Putamen (tissue), 1 donor: ENCODE measurements at regions not wholly inside any gene's neighbourhood (a gene's known extent, or its start where the extent isn't known, plus 50 kb on each side); places are given as distances from the start of the nearest gene placed in this dataset.

ENCODE experiments used
- DNase-seq: peaks from one replicate; pipeline ENCODE4 v3.0.0-alpha.2; 2016; ENCODE audit warnings: low spot score

DNA sequence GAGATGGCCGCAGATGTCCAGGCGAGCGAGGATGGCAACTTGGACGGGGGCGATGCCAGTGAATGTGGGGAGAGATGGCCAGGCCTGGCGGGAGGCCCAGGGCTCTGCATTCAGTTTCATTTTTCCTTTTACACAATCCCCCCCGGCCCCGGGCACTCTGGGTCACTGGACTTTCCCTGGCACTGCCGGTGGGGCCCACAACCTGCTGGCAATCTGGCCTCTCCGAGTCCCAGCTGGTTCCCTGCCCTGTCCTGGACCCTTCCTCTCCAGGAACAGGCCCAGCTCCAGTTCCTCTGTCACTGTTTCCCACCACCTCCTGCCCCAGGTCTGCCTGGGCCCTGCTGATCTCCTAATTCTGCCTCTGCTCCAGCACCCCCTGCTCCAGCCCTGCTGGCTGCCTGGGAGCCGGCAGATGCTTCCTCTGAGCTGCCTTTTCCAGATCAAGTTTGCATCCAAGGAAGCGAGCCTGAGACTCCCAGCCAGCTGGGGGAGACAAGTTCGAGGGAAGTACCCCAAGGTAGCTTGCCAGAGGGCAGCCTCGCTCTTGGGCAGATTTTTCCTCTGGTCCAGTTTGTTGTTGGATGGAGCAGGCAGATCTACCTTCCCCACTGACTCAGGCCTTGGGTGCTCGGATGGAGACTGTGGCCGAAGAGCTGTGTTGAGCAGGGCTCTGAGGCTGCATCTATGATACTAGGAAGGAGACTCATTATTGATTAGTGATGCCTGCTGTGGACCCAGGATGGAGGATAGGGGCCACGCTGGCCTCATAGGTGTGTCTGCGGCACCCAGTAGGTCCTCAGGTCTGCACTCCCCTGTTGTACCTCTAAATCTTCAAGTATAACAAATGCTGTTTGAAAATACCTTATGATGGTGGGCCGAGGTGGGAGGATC, 83.2 kb downstream of the CEBPB start:
- no peak for DNase-seq

DNA sequence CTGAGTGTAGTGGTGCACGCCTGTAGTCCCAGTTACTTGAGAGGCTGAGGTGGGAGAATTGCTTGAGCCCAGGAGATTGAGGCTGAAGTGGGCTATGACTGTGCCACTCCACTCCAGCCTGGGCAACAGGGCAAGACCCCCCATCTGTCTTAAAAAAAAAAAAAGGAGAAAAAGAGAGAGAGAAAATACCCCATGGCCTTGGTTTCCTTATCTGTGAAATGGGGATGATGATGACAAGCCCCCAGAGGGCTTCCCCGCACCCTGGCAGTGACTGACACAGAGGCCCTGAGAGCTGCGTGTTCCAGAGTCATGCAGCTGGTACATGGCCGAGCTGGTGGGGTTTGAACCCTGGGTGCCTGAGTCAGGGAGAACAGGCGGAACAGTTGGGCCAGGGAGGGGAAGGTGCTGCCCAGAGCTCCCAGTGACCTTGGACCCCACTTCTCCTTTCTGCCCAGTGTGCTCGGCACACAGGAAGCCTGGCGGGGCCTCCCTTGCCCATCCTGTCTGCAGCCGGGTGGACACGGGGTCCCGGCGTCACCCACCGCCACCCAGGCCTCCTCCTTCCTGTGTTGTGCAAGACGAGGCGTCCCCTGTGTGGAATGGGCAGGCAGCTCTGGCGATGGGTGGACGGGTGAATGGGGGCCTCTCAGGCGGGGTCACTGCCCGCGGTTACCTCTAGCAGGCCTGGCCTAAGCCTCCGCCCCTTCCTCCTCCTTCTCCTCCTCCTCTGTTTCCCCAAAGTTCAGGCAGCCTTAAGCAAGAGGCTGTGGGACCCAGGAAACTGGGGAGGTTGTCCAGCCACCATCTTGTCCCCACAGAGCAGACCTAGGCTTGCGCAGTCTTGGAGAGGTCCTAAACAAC, 84.2 kb downstream of the CEBPB start:
- DNase-seq = peak; percentile 59

DNA sequence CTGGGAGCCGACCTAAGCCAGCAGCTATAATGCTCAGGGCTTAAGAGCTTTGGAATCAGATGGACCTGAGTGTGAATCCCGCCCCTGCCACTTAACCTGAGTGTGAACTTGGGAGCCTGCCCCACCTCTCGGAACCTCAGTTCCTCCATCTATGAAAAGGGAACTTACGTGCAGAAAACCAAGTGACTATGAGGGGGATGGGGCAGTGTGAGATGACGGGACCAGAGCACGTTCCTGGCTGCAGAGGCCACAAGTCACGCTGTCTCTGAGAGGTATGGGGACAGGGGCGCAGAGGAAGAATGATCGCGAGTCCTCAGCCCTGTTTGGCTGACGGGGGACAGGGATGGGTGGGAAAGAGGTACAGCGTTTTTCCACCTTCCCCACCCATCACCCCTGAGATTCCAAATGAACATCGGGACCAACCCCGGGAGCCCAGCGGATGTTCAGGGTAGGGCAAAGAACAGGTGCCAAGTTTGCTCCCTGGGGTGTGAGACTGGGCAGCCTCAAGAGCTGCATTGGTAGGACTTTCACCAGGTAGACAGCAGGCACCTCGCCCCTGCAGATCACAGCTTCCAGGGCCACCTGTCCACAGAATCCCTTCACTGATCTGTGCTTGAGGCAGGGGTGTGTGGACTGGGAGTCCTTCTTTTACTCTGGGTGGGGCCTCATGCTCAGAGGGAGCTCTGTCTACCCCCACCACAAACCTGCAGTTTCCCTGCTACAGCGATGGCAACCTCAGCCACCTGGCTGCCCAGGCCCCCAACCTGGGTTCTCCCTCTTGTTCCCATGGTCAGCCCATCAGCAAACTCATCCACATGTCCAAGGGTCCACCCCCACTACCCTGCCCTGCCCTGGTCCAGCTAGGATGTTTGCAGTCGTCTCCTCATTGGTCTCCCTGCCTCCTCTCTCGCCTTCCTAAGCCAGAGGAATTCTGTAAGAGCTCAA, 85.8 kb downstream of the CEBPB start:
- no peak for DNase-seq

DNA sequence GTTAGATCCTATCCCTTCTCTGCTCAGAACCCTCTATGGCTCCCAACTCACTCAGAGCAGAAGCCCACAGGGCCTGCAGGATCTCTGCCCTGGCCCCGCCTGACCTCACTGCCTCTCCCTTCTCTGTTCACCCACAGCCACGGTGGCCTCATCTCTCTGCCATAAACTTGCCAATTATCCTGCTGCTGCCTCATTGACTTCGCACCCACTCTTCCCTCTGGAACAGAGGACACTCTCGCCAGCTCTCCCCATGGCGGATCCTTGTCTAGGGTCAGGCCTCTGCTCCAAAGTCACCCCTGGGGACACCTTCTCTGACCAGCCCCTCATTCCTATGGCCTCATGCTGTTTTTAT, 86.4 kb downstream of the CEBPB start:
- no peak for DNase-seq

DNA sequence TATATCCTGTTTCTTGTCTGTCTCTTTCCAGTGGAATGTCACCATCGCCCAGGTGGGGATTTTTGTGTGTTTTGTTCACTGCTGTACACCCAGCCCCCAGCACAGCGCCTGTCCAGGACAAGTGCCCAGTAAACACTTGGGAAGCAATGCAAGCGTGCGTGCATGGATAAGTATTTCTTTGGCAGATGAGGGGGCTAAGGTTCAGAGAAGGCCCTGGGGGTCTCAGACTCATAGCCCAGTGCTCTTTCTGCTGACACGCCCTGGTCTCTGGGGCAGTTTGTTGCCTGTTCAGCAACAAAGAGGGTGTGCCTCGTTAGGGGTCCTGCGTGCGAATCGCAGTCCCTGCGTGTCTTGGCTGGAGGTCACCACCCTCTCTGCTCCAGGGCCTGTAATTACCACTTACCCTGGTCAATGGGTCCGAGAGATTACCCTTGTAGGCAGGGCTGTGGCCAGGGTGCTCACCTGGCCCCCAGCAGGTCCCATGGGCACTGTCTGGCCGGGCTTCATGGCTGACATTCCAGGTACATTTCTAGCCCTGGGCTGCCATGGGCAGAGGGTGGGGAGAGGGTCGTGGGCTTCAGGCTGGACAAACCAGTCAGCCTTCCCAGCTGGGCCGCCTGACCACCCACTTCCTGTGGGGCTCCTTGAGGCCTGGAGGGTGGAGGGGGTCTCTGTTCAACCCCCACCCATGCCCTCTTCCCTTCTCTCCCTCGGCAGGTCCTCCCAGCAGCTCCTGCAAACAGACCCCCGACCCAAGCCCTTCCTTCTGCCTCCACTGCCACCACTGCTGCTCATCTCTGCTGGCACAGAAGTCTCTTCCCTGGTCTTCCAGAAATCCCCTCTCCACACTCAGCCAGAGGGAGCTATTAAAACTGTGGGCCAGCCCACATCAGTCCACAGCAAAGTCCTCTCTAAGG, 87.1 kb downstream of the CEBPB start:
- no peak for DNase-seq

DNA sequence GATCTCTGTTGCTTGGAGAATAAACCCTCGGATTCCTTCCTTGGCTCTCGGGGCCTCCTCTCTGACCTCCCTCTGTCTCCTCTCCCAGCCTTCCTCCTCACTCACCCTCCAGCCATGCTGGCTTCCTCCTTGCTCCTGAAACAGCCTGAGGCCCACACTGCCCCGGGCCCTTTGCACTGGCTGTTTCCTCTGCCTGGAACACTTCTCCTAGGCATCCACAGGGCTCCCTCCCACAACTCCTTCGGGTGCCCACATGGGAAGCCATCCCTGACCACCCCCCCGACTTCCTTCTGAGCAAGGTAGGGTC, 87.7 kb downstream of the CEBPB start:
- DNase-seq = no peak

DNA sequence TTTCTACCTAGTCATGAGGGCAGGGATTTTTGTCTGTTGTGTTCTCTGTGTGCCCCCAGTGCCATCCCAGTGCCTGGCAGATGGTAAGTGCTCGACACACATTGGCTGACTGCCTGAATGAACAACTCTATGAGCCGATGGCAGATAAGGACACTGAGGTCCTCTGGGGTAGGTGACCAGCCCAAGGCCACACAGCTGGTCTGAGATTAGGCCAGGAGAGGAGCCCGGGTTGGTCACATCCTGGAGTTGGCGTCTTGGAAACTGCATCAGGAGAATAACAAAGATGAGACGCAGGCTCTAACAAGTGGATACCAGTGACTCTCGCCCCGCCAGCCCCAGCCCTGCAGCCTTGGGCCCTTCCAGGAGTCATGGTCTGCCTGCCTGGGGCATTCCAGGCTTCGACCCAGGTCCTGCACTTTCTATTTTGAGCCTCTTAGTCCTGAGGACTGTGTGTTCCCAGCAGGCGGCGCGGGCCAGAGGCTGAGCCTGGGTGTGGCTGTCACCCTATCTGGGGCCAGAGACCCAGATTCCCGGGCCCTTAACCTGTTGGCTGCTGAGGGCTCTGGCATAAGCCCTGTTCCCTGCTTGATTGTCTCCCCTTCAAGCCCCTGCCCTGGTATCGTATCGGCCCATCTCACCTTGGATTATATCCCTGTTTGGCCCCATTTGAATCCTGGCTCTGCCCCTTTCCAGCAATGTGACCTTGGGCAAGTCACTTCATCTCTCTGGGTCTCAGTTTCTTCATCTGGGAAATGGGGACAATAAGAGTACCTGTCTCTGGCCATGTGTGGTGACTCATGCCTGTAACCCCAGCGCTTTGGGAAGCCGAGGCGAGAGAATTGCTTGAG, 88.3 kb downstream of the CEBPB start:
- no peak for DNase-seq

DNA sequence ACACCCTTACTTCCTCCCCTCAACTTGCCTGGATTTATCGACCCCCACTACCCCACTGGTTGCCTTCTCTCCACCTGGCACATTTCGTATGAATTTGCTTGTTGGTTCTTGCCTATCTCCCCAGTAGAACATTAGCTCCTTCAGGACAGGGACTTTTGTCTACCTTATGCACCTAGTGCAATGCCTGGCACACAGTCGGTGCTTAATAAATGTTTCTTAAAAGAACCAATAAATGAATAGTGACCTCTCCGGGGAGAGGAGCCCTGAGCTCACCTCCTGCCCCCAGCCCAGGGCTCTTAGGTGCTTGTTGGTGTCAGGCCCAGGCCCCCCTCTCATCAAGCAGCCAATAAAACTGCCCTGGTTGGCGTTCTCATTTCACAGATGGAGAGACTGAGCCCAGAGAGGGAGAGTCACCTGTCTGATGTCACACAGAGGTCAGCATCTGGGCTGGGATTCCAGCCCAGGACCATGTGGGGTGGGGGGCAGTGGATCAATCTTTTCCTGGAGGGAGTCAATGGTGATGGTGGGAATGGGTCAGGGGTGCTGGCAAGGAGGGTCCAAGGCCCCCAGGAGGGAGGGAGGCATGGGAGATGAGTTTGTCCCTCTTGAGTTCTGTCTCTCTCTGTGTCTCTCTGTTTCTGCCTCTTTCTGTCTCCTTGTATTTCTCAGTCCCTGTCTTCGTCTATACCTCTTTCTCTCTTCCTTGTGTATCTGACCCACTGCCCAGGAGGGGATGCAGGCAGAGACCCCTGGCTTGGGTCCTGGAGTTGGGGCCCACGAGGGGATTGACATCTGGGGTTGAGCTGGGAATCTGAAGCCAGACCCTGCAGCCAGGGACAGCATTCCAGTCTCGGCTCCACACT, 89.6 kb downstream of the CEBPB start:
- no peak for DNase-seq

DNA sequence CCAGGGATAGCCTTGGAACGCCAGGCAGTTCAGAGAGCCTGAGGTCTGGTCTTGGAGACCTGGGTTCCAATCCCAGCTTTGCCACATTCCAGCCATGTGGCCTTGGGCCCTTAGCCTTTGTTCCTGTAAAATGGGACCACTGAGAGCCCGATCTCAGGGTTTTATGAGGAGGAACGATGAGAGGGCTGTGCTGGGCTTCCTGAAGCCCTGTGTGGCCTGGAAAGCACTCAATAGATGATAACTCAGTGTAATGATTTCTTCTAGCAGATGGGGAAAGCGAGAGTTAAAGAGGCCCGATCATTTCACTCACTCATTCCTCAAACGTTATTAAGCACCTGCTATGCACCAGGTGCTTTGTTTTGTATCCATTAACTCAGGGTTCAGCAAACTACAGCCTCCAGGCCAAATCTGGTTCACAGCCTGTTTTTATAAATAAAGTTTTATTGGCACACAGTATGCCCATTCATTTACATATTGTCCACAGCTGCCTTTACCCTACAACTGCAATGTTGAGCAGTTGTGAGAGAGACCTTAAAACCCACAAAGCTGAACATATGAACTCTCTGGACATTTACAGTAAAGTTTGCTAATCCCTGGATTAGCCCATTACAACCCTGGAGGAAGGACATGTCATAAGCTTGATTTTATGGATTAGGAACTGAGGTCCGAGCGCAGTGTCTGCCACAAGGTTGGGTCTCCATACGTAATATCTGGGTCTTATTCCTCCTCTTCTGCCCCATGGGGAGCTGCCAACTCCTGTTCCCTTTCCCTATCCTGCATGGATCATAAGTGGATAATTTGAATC, 90.4 kb downstream of the CEBPB start:
- no peak for DNase-seq

DNA sequence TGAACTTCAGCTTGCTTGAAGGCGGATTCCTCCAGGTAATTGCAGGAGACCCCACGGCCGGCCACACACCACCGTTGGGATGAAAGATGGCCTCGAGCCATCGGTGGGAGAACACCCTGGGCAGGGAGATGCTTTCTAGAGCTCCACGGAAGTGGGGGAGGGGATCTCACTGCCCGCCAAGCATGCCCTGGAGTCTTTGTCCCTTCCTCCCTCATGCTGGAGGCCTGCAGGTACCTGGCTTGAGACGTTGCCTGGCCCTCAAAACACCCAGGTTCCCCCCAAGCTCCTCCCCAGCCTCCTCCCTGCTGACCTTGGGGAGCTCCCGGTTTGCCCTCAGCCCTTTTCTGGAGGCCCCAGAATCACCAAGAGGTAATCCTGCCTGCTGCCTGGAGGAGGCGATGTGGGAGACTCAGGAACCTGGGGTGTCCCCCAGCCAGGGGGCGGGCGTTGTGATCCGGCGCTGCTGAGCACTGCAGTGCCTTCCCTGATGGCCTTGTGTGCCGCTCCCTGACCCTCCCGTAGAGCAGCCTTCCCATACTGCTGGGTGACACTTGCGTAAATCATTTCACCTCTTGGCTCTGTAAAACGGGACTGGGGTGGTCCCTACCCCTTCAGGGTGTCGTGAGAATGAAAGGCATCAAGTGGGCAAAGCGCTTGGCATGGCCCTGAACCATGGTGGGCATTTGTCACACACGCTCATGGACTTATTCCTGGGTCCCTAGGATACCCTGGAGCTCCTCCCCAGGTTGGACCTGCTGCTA, 91.4 kb downstream of the CEBPB start:
- no peak for DNase-seq

DNA sequence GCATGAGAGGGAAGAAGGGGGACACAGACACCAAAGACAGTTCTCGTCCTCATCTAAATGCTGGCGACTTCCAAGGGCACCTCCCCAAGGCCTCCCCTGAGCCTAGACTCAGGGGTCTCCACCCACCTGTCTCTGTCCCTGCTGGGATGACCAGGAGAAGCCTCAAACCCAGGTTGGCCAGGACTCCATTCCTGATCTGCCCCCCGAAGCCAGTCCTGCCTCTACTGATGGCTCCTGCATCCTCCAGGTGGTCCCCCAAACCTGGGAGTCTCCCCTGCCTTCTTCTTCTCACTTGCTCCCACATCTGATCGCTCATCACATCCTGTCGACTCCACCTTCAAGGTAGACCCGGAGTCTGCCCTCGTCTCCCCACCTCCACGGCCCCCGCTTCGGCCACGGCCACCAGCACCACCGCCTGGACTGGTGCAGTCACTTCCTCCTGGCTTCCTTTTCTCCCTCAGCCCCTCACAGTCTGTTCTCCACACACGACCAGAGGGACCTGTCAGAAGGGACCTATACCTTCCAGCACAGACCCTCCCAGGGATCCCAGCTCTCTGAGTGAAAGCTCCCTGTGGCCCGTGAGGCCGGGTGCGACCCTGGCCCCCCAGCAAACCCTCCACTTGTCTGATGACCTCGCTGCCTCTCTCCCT, 92.1 kb downstream of the CEBPB start:
- DNase-seq = no peak

DNA sequence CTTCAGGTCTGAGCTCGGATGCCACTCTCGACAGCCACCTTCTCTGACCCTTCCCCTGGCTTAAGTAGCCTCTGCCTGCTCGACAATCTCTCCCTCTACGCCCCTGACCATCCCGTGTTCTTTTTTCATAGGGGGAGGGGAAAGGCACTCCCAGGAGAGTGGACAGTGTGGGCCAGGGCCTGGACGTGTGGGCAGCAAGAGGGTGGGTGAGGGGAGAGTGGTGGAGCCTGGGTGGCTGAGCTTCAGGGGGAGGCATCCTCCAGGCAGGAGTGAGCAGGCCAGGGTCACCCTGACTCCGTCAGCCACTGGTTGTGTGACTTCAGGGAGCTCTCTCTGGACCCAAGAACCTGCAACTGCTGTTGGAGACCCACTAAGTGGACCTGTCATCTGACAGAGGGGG, 92.7 kb downstream of the CEBPB start:
- DNase-seq = no peak

DNA sequence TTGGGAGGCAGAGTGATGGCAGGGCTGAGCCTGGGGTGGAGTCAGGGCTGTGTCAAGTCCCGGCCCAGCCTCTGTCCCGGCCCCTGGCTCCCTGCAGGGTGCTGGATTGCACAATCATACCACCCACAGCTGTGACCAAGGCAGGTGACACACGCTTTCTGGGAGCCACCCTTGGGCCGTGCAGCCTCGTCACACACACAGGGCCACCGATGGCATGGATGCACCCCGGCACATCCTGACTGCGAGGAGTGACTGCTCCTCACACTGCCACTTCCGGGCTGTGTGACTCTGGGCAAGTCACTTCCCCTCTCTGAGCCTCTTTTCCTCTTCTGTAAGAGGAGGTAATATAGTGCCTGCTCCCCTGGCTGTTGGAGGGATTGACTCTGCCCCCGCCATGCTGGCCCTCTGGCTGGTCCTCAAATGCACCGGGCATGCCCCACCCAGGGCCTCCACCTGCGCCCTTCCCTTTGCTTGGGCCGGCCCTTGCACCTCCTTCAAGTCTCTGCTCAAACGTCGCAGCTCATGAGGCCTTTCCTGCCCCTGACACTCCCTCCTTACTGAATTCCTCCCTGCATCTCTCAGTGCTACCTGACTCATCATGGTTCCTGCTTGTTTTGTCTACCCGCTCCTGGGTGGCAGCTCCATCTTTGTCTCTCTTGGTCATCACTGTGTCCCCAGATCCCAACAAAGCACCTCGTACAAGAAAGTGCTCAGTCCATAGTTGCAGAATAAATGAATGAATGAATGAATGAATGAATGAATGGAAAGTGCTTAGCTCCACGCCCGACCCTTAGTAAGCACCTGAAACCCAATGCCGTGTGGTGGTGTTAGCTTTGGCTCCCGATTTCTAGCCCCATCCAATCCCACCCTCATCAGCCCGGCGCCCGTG, 93.5 kb downstream of the CEBPB start:
- no peak for DNase-seq

DNA sequence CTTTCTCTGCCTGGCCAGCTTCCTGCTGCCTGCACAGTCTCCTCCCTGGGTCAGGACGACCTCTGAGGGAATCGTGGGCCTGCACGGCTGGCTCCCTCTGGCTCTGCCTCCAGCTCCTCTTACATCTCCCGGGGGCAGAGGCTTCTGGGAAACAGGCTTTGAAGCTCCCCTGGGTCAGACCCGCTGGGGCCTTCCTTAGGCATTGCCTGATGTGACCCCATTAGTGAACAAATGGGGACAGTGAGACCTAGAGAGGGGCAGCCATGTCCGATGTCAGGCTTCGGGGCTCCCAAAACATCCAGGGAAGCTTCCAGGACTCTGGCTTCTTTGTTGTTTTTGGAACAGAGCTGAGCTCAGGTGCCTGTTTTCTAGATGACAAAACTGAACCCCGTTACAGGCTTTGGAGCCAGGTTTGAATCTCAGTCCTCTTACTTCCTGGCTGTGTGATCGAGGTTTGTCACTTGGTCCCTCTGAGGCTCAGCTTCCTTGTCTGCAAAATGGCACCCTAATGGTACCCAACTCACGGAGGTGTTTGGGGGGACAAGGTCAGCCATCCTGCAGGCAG, 94.3 kb downstream of the CEBPB start:
- no peak for DNase-seq

DNA sequence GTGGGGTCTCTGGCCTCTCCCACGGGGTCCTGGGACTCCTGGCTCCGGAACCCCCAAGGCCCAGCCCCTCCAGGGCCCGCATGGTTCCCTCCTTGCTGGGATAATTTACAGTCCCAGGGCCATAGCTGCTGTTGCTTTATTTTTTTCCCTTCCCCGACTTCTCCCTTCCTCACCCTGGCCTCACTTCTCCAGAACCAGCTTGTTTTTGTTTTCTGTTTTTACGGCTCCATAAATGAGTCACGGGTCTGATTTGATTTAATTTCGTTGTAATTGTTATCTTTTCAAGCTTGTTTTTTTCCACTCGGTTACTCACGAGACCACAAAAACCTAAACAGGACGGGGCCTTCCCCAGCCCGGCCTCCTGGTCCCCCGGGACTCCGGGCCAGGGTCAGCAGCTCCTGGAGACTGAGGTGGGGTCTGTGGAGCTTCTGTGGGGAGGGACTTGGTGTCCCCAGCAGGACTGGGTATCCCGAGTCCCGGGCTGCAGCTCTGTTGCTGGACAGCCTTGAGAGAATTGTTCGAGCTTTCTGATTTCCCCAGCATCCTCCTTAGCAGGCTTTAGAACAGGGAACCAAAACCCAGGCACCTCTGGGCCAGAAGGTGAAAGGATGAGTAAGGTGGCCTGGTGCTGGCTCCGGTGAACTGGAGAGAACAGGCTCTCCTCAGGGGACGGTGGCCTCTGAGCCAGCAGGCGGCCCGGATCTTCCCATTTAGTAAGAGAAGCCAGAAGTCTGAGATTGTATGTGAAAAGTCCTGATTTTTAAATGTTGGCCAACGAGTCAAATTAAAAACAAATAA, 94.9 kb downstream of the CEBPB start:
- DNase-seq = no peak
